ENCODE measurements at regions not wholly inside any gene's neighbourhood (a gene's known extent, or its start where the extent isn't known, plus 50 kb on each side); places are given as distances from the start of the nearest gene placed in this dataset.

DNA sequence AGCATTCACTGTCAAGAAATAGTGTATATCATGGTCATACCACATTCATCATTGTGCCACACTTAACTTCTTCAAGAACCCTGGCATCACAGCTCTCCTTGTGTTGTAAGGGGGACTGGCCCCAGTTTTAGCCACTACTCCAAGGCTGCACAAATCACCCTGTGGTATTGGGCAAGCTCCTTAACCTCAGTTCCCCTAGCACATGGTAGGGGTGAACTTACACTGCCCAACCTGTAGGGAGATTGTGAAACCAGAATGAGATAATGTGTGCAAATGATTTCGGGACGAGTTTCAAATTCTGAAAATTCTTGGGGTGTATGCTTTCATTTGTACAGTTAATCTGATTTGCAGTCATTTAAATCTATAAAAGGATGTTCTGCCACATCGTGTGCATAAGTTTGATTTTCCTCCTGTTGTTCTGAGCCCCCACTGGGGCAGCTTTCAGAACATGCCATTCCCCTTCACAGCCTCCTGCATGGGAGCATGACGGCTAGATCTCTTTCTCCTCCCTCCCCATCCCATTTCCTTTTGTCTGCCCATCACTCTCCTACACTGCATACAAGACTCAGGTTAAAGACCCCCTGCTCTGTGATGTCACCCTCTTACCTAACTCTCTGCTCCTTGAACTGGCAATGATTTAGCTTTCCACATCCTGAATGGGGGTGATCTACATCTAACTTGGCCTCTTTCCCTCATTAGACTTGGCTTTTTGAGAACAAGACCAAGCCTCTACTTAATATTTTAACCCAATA lies 290.3 kb downstream of the CHRM3 start:
- DNase-seq (ENCODE audit: low spot score): no peak

DNA sequence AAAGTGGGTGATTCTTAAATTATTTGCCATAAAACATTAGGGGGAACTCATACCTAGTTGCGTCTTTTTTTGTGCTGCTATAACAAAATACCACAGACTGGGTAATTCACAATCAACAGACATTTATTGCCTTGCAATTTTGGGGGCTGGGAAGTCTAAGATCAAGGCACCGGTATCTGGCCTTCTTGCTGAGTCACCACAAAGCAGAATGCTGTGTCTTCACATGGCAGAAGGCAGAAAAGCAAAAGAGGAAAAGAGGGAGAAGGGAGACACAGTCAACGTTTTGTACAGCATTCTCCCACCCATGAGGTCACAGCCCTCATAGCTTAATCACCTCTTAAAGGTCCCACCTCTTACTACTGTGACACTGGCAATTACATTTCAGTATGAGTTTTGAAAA lies 291.0 kb downstream of the CHRM3 start:
- DNase-seq (ENCODE audit: low spot score): no peak

DNA sequence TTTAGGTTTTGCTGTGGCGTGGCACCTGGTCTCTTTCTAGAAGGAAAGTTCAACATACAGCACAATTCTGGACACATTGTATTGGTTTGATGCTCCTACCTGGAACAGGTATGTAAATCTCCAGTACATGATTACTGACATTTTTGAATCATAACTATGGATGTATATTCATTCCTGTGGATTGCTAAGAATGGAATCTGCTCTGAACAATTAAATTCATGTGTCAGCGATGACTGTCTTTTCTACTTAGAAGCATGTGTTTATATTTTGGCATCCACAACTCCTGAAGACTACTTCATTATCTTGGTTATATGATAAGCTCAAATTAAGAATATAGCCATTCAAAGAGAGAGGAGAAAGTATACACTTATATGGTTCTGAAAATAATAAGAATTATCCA lies 291.8 kb downstream of the CHRM3 start:
- DNase-seq (ENCODE audit: low spot score): no peak

DNA sequence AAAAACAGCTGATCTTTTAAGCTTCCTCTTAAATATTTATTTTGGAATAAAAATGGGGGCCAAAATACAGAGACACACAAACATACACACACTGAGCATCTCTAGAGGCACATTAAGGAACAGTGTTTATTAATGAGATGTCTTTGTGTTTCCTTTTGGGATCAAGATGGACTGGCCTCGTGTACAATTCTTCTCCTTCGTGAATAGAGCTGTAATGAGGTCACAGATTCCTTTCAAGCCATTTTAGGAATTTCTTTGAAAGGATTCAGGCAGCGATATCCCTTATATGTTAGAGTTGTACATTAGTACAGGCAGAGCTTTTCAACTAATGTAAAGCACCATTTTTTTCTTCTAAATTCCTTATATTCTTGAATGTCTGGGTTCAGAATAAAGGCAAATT lies 295.7 kb downstream of the CHRM3 start:
- no peak for DNase-seq (ENCODE audit: low spot score)

DNA sequence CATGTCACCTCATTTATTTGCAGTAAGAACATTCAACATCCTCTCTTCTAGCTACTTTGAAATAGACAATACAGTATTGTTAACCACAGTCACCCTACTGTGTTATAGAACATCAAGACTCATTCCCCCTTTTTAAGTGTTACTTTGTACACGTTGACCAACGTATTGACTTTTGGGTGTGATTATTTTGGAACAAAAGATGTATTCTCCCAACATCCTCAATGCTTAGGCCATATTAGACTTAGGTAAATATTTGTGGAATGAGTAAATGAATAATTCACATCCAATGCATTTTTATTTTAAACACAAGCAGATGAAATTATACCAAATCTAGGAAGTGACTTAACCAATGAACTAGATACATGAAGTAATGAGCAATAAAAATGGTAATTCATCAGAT lies 296.6 kb downstream of the CHRM3 start:
- DNase-seq (ENCODE audit: low spot score): no peak

DNA sequence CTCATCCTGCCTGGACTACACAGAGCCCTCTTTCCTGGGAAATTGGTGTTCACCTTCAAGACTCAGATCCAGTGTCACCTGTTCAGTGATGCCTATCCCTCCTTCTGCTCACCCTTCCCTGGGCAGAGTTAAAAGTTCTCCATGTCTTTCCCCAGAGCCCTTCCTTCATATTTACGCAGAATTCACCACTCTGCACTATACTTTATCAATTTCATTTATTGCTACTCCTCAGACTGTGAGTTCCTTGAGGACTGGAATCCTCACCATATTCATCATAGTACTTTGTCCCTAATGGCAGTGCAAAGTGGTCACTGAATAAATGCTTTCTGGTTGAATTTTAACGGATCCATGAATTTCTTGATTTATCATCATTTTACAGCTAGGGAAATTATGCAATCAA lies 300.0 kb downstream of the CHRM3 start:
- no peak for DNase-seq (ENCODE audit: low spot score)

DNA sequence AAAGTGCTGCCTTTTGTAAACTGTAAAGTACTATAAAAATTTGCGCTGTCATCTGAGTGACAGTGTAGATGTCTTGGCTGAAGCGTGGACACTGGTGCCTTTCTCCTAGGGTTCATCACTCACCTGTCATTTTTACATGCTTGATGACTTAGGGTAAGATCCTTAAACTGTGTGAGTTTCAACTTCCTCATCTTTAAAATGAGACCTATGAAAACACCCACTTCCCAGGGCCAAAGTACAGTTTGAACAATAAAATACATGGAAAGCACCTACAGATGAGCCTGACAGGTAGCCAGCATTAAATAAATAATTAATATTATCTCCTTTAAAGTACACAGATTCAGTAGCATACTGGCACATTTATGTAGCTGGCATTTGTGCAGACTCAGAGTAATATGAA lies 309.9 kb downstream of the CHRM3 start:
- DNase-seq (ENCODE audit: low spot score): no peak

DNA sequence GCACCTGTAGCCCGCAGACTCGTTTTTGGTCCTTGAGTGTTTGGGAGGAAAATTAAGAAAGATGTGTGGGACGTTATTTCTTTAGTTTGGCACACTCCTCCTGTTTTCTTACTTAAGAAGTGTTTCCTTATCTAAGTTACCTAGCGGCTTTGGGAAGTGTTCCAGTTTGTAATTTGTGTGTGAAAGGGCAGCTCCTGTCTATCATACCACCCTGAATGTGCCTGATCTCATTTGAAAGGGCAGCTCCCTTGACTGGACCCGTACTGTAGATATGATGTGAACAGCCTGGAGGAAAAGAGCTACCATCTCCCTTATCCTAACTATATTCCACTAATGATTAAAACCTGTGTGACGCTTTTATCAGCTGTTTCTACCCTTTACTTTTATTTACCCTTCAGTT lies 314.3 kb downstream of the CHRM3 start:
- DNase-seq (ENCODE audit: low spot score): no peak

DNA sequence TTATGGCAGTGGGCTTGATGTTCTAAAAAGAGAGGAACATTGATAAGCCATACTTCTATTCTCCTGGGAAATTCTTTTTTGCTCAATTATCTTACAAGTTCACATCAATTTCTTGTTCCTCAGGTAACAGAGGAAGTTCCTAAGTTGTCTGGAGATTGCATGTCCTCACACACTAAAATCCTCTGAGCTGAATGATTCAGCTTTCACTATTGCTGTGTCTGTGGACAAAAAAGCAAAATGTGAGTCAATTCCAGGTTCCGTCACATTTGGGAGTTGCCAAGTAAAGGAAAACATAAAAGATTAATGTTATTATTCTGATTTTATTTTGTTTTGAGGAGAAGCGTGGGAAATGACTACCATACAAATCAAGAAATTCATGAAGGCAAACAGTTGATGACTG lies 316.7 kb downstream of the CHRM3 start:
- no peak for DNase-seq (ENCODE audit: low spot score)

DNA sequence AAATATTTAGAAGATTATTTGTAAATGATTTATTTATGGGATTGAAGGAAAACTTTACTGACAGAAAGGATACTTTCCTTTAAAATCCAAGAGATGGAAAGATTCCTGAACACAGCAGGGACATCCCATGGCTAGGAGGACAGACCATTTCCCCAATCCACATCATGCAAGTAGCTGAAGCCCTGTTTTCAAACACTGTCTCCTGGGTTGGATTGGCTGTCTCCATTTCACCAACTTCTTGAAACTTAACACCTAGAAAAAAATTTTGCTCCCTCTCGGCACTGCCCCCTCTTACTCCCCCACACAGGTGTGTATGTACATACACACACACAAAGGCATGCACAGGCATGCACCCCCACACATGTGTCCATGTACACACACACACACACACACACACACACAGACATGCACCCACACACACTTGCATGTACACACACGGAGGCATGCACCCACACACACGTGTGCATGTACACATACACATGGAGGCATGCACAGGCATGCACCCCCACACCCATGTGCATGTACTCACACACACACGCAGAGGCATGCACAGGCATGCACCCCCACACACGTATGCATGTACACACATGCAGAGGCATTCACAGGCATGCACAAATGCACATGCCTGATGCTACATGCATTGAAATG lies 320.0 kb downstream of the CHRM3 start:
- no peak for DNase-seq (ENCODE audit: low spot score)

DNA sequence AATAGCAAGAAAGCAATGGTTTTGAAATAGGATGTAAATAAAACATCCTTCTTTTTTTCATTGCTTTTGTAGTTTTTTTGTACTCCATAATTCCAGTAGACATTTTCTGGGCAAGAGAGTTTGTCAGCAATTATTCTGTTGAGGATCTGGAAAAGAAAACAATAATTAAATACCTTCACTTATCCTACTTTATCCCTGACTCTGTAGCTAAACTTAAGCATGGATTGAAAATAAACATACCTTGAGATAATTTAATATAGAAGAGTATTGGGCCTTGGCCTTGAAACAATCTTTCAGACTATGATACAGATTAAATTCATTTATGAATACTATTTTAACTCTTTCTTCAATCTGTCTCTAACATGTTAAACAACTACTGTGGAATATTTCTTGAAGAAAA lies 321.2 kb downstream of the CHRM3 start:
- DNase-seq (ENCODE audit: low spot score): no peak

DNA sequence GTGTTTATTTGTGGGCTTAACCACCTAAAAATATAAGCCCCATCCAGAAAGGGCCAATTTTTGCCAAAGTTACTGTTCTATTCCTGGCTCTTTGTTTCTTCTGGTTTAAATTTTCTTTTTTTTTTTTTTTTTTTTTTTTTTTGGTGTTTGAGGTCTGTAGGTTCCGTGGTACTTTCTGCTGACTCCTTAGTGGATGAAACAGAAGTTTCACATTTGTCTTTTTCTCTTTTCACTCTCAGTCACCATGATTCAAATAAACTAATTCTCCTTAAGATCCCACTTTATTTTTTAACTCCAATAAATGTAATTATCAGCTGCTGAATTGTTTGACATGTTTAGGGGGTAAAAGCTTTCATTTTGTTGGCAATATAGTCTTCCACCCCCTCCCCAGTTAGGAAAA lies 322.3 kb downstream of the CHRM3 start:
- DNase-seq (ENCODE audit: low spot score): no peak

DNA sequence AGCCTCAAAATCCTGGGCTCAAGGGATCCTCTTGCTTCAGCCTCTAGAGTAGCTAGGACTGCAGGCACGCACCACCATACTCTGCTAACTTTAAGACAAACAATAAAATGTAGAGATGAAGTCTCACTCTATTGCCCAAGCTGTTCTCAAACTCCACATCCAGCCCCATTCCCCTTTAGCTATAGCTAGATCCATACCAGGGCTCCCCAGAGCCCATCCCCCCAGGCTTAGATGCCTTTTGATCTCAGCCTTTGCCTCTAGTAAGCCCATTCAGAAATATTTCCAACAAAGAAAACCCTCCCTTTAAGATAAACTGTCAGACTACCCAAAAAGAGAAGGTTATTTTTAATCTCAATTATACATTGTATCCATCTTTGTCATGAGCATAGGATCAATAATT lies 325.4 kb downstream of the CHRM3 start:
- DNase-seq (ENCODE audit: low spot score): no peak

DNA sequence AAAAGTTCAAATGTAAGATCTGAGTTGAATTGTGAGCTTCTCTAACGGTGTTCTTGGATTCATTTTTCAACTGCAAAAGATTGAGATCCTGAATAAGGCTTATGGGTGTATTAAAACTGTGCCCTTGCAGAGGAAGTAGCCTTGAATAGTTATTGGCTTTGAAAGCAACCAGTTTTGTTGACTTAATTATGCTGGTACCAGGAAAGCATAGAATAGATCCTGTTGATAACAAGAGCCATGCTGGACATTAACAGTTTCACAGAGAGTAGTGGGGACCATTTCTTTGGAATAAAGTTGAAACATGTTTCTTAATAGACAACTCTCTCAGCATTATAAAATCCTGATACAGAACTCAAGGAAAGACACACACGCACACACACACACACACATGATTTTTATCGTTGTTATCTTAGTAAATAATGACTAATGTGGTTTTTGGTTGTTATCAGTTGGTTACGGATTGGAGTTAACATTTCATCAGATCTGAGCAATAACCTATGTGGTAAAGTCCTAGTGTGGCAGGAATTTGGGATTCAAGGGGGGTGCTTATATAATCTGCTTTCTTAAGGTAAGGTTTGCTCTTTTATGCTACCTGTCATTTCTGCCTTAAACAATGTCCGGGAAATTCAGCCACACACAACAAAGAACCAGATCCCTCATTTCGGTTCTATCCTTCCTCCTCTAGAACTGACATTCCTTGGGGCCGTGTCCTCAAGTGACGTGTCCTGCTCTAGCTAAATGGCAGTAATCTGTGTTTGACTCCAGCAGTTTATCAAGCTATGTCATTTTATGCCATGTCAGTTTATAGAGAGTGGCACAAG lies 330.9 kb downstream of the CHRM3 start:
- peak; percentile 4 for DNase-seq (ENCODE audit: low spot score)

DNA sequence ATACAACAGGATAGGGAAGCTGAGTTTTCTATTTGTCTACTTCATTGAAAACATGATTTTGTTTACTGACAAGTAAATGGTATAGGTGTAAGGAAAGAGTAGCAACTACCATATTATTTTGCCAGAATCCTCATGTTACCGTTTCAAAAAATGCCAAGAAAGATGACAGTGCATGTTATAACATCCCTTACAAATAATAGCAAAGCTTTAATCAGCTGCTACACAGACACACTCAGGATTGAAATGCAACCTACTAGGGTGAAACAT lies 331.5 kb downstream of the CHRM3 start:
- DNase-seq (ENCODE audit: low spot score): no peak

DNA sequence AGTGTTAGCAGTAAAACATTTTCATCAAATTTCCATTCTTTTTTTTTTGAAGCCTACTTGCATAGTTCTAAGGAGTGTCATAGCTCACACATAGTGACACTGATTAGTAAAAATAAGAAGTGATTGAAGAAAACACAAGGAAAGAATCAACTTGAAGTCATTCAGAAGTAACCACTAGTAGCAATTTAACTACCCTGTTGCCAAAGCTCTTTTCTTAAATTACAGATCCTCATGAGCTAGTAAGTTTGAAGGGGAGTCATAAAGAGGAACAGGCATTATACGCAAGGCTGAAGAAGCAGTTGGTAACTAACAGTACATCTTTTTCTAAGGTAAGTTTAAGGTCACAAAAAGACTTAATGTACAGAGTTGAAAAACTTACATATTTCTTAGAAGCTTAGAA lies 332.2 kb downstream of the CHRM3 start:
- DNase-seq (ENCODE audit: low spot score): no peak

DNA sequence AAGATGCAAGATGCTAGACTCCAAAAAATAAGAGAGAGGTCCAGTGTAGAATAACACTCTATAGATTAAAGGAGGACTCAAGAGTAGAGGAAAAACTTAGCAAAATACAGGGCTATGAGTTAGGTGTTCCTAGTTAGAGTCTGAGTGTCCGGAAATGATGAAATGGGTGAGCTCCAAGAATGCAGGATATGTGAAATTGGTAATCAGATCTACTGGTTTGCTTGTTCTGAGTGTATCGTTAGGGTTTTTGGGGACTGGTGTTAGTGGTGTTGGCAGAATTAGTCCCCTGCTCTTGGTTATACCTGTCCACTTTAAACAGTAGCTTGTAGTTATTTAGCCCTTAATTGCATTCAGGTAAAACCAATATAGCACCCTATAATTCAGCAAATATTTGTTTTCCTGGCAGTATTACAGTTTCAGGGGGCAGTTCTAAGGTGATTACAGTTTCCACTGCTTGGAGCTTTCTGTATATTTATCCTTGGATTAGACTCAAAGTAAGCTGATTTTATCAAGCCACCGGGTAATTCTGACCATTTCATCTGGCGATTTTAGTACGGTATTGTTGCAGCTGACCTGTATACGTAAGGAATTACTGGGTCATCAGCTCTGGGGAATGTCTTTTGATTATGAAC lies 332.7 kb downstream of the CHRM3 start:
- DNase-seq (ENCODE audit: low spot score): no peak

DNA sequence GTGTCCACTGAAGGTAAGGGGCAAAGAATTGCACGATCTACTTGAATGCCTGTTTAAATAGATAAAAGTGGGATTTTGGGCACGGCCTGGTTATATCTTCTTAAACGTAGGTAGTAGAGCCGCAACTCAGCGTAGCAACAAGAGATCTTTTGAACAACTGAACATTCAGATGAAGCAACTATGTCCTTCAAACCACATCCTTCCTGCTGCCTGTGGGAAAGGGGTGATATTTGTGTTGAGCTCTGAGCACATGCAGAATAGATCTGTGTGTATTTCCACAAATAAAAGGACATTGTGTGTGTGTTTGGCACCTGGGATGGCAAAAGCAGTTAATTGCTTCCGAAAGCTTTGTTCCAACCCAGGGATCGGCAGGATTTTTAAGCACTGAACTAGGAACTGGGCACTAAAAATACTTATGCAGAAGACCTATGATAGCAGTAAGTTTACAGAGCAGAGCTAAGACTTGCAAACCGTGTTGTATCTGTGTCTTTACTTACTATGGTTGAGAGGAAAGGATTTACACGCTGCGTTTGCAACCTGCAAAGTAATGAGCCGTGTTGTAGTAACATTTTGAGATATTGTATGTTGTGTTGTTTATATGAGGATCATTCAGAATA lies 333.4 kb downstream of the CHRM3 start:
- peak; percentile 13 for DNase-seq (ENCODE audit: low spot score)

DNA sequence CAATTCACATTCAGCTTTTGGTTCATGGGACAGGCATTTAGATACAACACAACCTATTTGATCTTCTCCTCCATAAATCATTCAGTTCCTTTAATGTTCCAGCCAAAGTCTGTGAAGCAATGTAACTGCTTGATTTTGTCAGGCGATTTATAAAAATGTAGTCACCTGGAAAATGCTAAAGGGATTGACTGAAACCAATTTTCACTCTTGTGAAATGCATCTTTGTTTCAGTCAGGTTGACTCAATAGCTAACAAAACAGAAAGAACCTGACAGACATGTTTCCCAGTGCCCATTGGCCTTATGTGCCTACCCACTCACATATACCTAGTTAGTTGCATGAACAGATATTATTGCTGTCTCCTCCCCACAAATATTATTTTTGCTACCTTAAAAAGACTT lies 335.7 kb downstream of the CHRM3 start:
- no peak for DNase-seq (ENCODE audit: low spot score)

DNA sequence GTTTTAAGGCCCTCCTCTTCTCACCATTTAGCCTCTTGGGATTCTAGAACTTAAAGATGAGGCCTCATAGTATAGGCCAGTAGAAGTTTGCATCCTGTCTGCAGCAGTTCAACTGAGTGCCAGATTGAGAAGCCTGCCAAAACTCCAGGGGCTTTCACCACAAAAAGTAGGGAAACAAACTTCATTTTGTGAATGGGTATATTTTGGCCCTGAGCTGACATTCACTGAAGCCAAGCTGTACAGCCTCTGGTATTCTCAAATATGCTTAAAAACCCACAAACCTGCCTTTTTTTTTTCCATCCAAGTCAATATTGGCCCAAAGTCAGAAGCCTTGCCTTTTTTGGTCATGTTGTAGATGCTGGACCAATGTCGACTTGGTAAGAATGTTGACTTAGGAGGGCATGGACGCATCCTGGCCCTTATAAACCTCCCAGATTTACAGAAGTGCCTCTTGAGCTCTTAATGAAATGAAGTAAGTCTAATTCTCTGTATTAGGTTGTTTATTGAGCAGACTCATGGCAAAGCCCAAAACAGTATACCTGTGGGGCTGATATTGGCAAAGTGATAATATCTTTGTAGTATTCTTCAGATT lies 337.5 kb downstream of the CHRM3 start:
- no peak for DNase-seq (ENCODE audit: low spot score)

DNA sequence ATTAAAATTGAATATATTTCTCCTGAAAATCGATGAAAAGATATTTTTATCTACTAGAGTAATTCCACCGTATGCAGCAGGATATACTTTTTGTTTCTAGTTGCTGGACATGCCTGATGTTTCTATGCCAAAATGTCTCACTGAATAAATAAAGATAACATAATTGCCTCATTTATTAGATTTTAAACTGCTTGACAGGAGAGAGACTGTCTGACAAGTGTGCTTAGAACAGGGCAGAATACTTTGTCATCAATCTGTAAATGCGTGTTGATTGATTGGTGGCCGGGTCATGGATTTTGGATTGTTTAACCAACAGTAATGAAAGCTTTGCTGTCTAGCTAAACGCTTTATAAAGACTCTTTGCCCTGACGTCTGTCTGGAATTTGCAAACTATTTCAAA lies 339.0 kb downstream of the CHRM3 start:
- no peak for DNase-seq (ENCODE audit: low spot score)

DNA sequence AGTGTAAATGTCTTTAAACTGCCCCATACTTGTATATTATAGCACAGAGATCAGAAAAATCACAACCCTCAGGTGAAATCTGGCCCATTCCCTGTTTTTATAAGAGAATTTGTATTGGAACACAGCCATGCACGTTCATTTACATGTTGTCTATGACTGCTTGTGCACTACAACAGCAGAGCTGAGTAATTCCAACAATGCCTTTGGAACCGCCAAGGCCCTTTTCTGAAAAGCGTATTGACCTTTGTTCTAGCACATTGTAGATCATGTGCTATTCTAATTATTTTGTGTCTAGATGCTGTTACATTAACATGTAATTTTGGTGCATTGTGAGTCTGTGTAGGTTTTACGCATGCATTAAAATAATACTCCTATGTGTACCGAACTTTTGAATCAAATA lies 339.6 kb downstream of the CHRM3 start:
- DNase-seq (ENCODE audit: low spot score): no peak

All from H4 (cell line).